SU-DHL-6 (cell line): ENCODE measurements at regions not wholly inside any gene's neighbourhood (a gene's known extent, or its start where the extent isn't known, plus 50 kb on each side); places are given as distances from the start of the nearest gene placed in this dataset.
"Not testable (repeated sequence)": the region's sequence is repeated elsewhere in the genome, so short reads cannot be mapped to it uniquely, and the experiment has no call there.

ENCODE experiments used
- H2AFZ ChIP-seq: fragments of 200-600 bp; sonication (generic); 2 replicates; pipeline ENCODE4 v1.6.1; 2014; ENCODE audit warnings: low read depth, mild to moderate bottlenecking, moderate library complexity, mixed read lengths, antibody characterized with exemption, low read length; ENCODE audit not compliant: severe bottlenecking
- H3F3A ChIP-seq: fragments of 200-600 bp; shearing (Covaris generic); 2 replicates; pipeline ENCODE4 v1.6.0; 2016; ENCODE audit warnings: antibody characterized with exemption, mild to moderate bottlenecking; ENCODE audit not compliant: insufficient read depth
- H3K27ac ChIP-seq: fragments of 200-600 bp; sonication (generic); 2 replicates; pipeline ENCODE4 v1.5.1; 2016; ENCODE audit warnings: low read depth, mild to moderate bottlenecking, low read length, moderate library complexity, mixed read lengths
- H3K27me3 ChIP-seq: fragments of 200-600 bp; sonication (generic), shearing (Covaris generic); 2 replicates; pipeline ENCODE4 v1.6.0; 2014; ENCODE audit warnings: mild to moderate bottlenecking, low read length
- H3K36me3 ChIP-seq: fragments of 200-600 bp; sonication (generic); 2 replicates; pipeline ENCODE4 v1.6.1; 2014; ENCODE audit warnings: mild to moderate bottlenecking, low read length, mixed read lengths
- H3K4me2 ChIP-seq: fragments of 300-600, 200-600 bp; shearing (Covaris generic), sonication (generic); 2 replicates; pipeline ENCODE4 v1.6.0; 2014; ENCODE audit warnings: low read length, low read depth, mild to moderate bottlenecking; ENCODE audit not compliant: poor library complexity, severe bottlenecking
- H3K4me3 ChIP-seq: fragments of 200-600 bp; sonication (generic); 2 replicates; pipeline ENCODE4 v1.5.1; 2014; ENCODE audit warnings: antibody characterized with exemption, low read length, mild to moderate bottlenecking, mixed read lengths; ENCODE audit not compliant: insufficient read depth, poor library complexity, severe bottlenecking
- H3K79me2 ChIP-seq: fragments of 200-600 bp; sonication (generic); 2 replicates; pipeline ENCODE4 v1.6.1; 2014; ENCODE audit warnings: mild to moderate bottlenecking, low read length, moderate library complexity; ENCODE audit not compliant: insufficient read depth
- H3K9ac ChIP-seq: fragments of 200-600 bp; sonication (generic); 2 replicates; pipeline ENCODE4 v1.7.0; 2014; ENCODE audit warnings: mild to moderate bottlenecking, low read length
- H3K9me2 ChIP-seq: fragments of 200-600 bp; sonication (generic); replicated peaks from 2 replicates; pipeline ENCODE4 v1.6.1; 2014; ENCODE audit warnings: low read length; ENCODE audit not compliant: insufficient read depth
- H3K9me3 ChIP-seq: fragments of 200-600 bp; sonication (generic); 2 replicates; pipeline ENCODE4 v1.6.1; 2014; ENCODE audit warnings: low read length, mixed read lengths; ENCODE audit not compliant: insufficient read depth
- H4K20me1 ChIP-seq: fragments of 200-600 bp; sonication (generic); 2 replicates; pipeline ENCODE4 v1.6.1; 2014; ENCODE audit warnings: low read depth, mild to moderate bottlenecking, antibody characterized with exemption, low read length, moderate library complexity, mixed read lengths
- CTCF ChIP-seq: fragments of 200-600 bp; sonication (generic); IDR thresholded peaks from one replicate; pipeline ENCODE4 v1.5.1; 2017; ENCODE audit warnings: antibody characterized with exemption, mild to moderate bottlenecking, low read length, moderate library complexity; ENCODE audit not compliant: insufficient read depth, poor library complexity, severe bottlenecking
- EZH2phosphoT487 ChIP-seq: fragments of 200-600 bp; sonication (generic), shearing (Covaris generic); conservative IDR thresholded peaks from 2 replicates; pipeline ENCODE4 v1.6.1; 2018; ENCODE audit warnings: mild to moderate bottlenecking, antibody characterized with exemption, low read length, moderate library complexity, mixed read lengths

GRCh38 chr1:89436856-89437255 is 73.0 kb downstream of the GBP6 start:
- H3K79me2 ChIP-seq, result no peaks in the 10 kb centered on the region
- H3K9me2 ChIP-seq, result no peaks in the 10 kb centered on the region
- H3K9ac ChIP-seq, result no peak overlapping the region
- no peak overlapping the region for H3K4me3 ChIP-seq
- H3K27ac ChIP-seq, result no peak overlapping the region
- no peak overlapping the region for H3K4me2 ChIP-seq
- no peaks in the 10 kb centered on the region for H3K9me3 ChIP-seq
- TF ChIP-seq EZH2phosphoT487 (no peak), CTCF (no peak)
- H4K20me1 ChIP-seq, result no peaks in the 10 kb centered on the region
- no peaks in the 10 kb centered on the region for H3K36me3 ChIP-seq
- H3K27me3 ChIP-seq, result no peaks in the 10 kb centered on the region
- H2AFZ ChIP-seq, result no peak overlapping the region
- no peaks in the 10 kb centered on the region for H3F3A ChIP-seq

GRCh38 chr1:89438301-89438700 is 74.4 kb downstream of the GBP6 start:
- H3K27me3 ChIP-seq, H3K27ac ChIP-seq, H3K9me2 ChIP-seq, H3F3A ChIP-seq, H3K9me3 ChIP-seq, H4K20me1 ChIP-seq, H3K9ac ChIP-seq, H3K4me3 ChIP-seq, H2AFZ ChIP-seq, H3K36me3 ChIP-seq, H3K4me2 ChIP-seq, H3K79me2 ChIP-seq: not testable (repeated sequence)

- Histone ChIP-seq H2AFZ (no peak overlapping the region), H3K27me3 (no peaks in the 10 kb centered on the region), H3K9me2 (no peaks in the 10 kb centered on the region), H4K20me1 (no peaks in the 10 kb centered on the region), H3K9me3 (no peaks in the 10 kb centered on the region), H3K4me3 (no peak overlapping the region), H3K36me3 (no peaks in the 10 kb centered on the region), H3K27ac (no peak overlapping the region), H3K4me2 (no peak overlapping the region), H3K9ac (no peak overlapping the region), H3F3A (no peaks in the 10 kb centered on the region), H3K79me2 (no peaks in the 10 kb centered on the region)
- TF ChIP-seq CTCF (no peak), EZH2phosphoT487 (no peak)
Measured at GRCh38 chr1:89440911-89441310, 77.1 kb downstream of the GBP6 start.

- Histone ChIP-seq H2AFZ (no peak overlapping the region), H3K79me2 (no peaks in the 10 kb centered on the region), H3K9me2 (no peaks in the 10 kb centered on the region), H3K9me3 (no peaks in the 10 kb centered on the region), H4K20me1 (no peaks in the 10 kb centered on the region), H3K4me3 (no peak overlapping the region), H3K9ac (no peak overlapping the region), H3K4me2 (no peak overlapping the region), H3K27ac (no peak overlapping the region), H3F3A (no peaks in the 10 kb centered on the region), H3K27me3 (no peaks in the 10 kb centered on the region), H3K36me3 (no peaks in the 10 kb centered on the region)
- TF ChIP-seq EZH2phosphoT487 (no peak), CTCF (no peak)
Measured at GRCh38 chr1:89444791-89445190, 79.8 kb upstream of the LRRC8B start.
